Gastroesophageal sphincter (tissue), 4 donors: ENCODE measurements at regions not wholly inside any gene's neighbourhood (a gene's known extent, or its start where the extent isn't known, plus 50 kb on each side); places are given as distances from the start of the nearest gene placed in this dataset.
"Not testable (repeated sequence)": the region's sequence is repeated elsewhere in the genome, so short reads cannot be mapped to it uniquely, and the experiment has no call there.

Experiments
- ATAC-seq: fragments of 150-250 bp; one replicate; pipeline ENCODE4 v1.9.1; 2016; ENCODE audit warnings: mild to moderate bottlenecking, moderate library complexity
- H3K27ac ChIP-seq, 4 donors: fragments of 200-600 bp; sonication (generic) in 3 of 4; 1 replicate in 3 of 4; 2 replicates in 1 of 4; pipeline ENCODE4 v1.5.1; 2016 to 2019
- H3K27me3 ChIP-seq: fragments of 200-600 bp; sonication (generic); one replicate; pipeline ENCODE4 v1.5.1; 2019
- H3K36me3 ChIP-seq, 2 donors: fragments of 200-600 bp; sonication (generic); one replicate each; pipeline ENCODE4 v1.5.1; 2019; ENCODE audit warnings: control low read depth in 1 of 2
- H3K4me1 ChIP-seq, 3 donors: fragments of 200-600 bp; sonication (generic); 1 replicate in 2 of 3; 2 replicates in 1 of 3; pipeline ENCODE4 v1.5.1; 2016 to 2019; ENCODE audit warnings: control low read depth in 2 of 3
- H3K4me3 ChIP-seq, 2 donors: fragments of 200-600 bp; sonication (generic); one replicate each; pipeline ENCODE4 v1.5.1; 2019; ENCODE audit warnings: mild to moderate bottlenecking in 1 of 2, moderate library complexity in 1 of 2
- H3K9me3 ChIP-seq, 3 donors: fragments of 200-600 bp; sonication (generic); one replicate each; pipeline ENCODE4 v1.5.1; 2017 to 2019; ENCODE audit warnings: control low read depth in 2 of 3
- CTCF ChIP-seq, 4 experiments: fragments of 200-600 bp in 2 of 4; fragments of 450-650 bp in 2 of 4; sonication (generic) in 1 of 4; IDR thresholded peaks; one replicate each; pipeline ENCODE4 v1.5.1; 2017 to 2019; ENCODE audit warnings: antibody characterized with exemption in 4 of 4, mild to moderate bottlenecking in 2 of 4, moderate library complexity in 2 of 4
- EP300 ChIP-seq: sonication (generic); formaldehyde crosslinking; IDR thresholded peaks from one replicate; pipeline ENCODE4 v1.6.1; 2017; ENCODE audit warnings: antibody characterized with exemption, mild to moderate bottlenecking
- POLR2A ChIP-seq, 2 donors: fragments of 450-650 bp; IDR thresholded peaks; one replicate each; pipeline ENCODE4 v1.6.1; 2017; ENCODE audit warnings: antibody characterized with exemption in 2 of 2, mild to moderate bottlenecking in 2 of 2, moderate library complexity in 1 of 2
- POLR2AphosphoS5 ChIP-seq: sonication (generic); formaldehyde crosslinking; IDR thresholded peaks from one replicate; pipeline ENCODE4 v1.6.1; 2017; ENCODE audit warnings: antibody characterized with exemption
- WGBS, 2 donors: methylation state at CpG; one replicate each; pipeline ENCODE4 v1.1.5; 2018; ENCODE audit warnings: low coverage in 1 of 2; 5-methylcytosine and 5-hydroxymethylcytosine counted together

GRCh38 chr2:215863687-215864086 lies 149.7 kb downstream of the MREG start:
- TF ChIP-seq POLR2A (IDR thresholded peaks at IDR 0.05) (no peak), EP300 (no peak), CTCF (IDR thresholded peaks at IDR 0.05) (no peak), POLR2AphosphoS5 (no peak)
- peaks cover 0 to 2% (median 0%) of the 10 kb centered on the region in 3 donors for H3K4me1 ChIP-seq
- H3K9me3 ChIP-seq = no peaks in the 10 kb centered on the region
- no peaks in the 10 kb centered on the region for H3K27me3 ChIP-seq
- ATAC-seq = no peak
- WGBS, 2 donors = 45 to 50% methylated on average over 1 to 2 of the region's 2 CpGs
- no peak overlapping the region for H3K4me3 ChIP-seq
- H3K36me3 ChIP-seq = no peaks in the 10 kb centered on the region
- no peak overlapping the region for H3K27ac ChIP-seq

- Histone ChIP-seq H3K9me3 (no peaks in the 10 kb centered on the region), H3K4me1 (no peaks in the 10 kb centered on the region), H3K4me3 (no peak overlapping the region), H3K36me3 (no peaks in the 10 kb centered on the region), H3K27ac (no peak overlapping the region), H3K27me3 (no peaks in the 10 kb centered on the region)
- 59 to 65% methylated on average over 3 of the region's 3 CpGs for WGBS, 2 donors
- ATAC-seq = no peak
- TF ChIP-seq EP300 (no peak), CTCF (IDR thresholded peaks at IDR 0.05) (no peak), POLR2AphosphoS5 (no peak), POLR2A (IDR thresholded peaks at IDR 0.05) (no peak)
Measured at GRCh38 chr2:215862351-215862771, 151.0 kb downstream of the MREG start.

GRCh38 chr2:215861607-215862350 lies 151.6 kb downstream of the MREG start:
- ATAC-seq = no peak
- no peaks in the 10 kb centered on the region for H3K27me3 ChIP-seq
- no peaks in the 10 kb centered on the region for H3K4me1 ChIP-seq
- H3K9me3 ChIP-seq = no peaks in the 10 kb centered on the region
- no peak overlapping the region for H3K27ac ChIP-seq
- TF ChIP-seq POLR2AphosphoS5 = no peak
- TF ChIP-seq CTCF (IDR thresholded peaks at IDR 0.05) = no peak
- TF ChIP-seq POLR2A (IDR thresholded peaks at IDR 0.05) = no peak
- TF ChIP-seq EP300 = no peak
- H3K36me3 ChIP-seq = no peaks in the 10 kb centered on the region
- no peak overlapping the region for H3K4me3 ChIP-seq
- 62 to 80% methylated on average over 4 to 5 of the region's 5 CpGs for WGBS, 2 donors

- Histone ChIP-seq H3K4me1 (peaks cover 0 to 5% (median 0%) of the 10 kb centered on the region in 3 donors), H3K27me3 (no peaks in the 10 kb centered on the region), H3K9me3 (no peaks in the 10 kb centered on the region), H3K4me3 (no peak overlapping the region), H3K27ac (no peak overlapping the region), H3K36me3 (no peaks in the 10 kb centered on the region)
- TF ChIP-seq EP300 (no peak), POLR2A (IDR thresholded peaks at IDR 0.05) (no peak), POLR2AphosphoS5 (no peak), CTCF (IDR thresholded peaks at IDR 0.05) (no peak)
- no peak for ATAC-seq
- 63 to 82% methylated on average over 2 of the region's 2 CpGs for WGBS, 2 donors
Measured at GRCh38 chr2:215856080-215856479, 157.3 kb downstream of the MREG start.

DNA sequence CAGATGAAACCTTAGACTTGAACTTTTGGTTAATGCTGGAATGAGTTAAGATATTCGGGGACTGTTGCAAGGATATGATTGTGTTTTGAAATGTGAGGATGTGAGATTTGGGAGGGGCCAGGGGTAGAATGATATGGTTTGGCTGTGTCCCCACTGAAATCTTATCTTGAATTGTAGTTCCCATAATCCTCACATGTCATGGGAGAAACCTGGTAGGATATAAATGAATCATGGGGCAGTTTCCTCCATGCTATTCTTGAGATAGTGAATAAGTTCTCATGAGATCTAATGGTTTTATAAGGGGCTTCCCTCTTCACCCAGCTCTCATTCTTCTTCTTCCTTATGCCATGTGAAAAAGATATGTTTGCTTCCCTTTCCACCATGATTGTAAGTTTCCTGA lies 158.0 kb downstream of the MREG start:
- not testable (repeated sequence) for H3K36me3 ChIP-seq, H3K9me3 ChIP-seq, ATAC-seq, H3K27me3 ChIP-seq, H3K27ac ChIP-seq, H3K4me3 ChIP-seq
- H3K4me1 ChIP-seq = peaks cover 0 to 12% (median 0%) of the 10 kb centered on the region in 3 donors
- WGBS, 2 donors = 100% methylated on average over 1 of the region's 1 CpG; no CpG with 5 or more reads in 1 of the 2 donors
